OCI-LY7 (cell line): ENCODE measurements at regions not wholly inside any gene's neighbourhood (a gene's known extent, or its start where the extent isn't known, plus 50 kb on each side); places are given as distances from the start of the nearest gene placed in this dataset.

Experiments used
- BruUV-seq: library from RNA; stranded (reverse); fragments of 400-500 nt; replicated peaks from 2 replicates; lab custom pipeline; 2021; lab: Mats Ljungman, UMichigan
- CTCF ChIA-PET: fragments of 300-600 bp; sonication (Branson Sonifier 250); formaldehyde crosslinking; loops from one replicate; lab custom pipeline; 2022; ENCODE audit warnings: antibody characterized with exemption; ENCODE audit not compliant: unreplicated experiment; lab: Charles Lee
- POLR2A ChIA-PET: fragments of 300-600 bp; sonication (Branson Sonifier 250); formaldehyde crosslinking; loops from one replicate; lab custom pipeline; 2022; ENCODE audit warnings: antibody characterized with exemption; lab: Charles Lee
- DNase-seq: peaks from one replicate; pipeline ENCODE4 v3.0.0-alpha.2; 2015; ENCODE audit warnings: low spot score
- H2AFZ ChIP-seq: fragments of 200-600 bp; sonication (generic), shearing (Covaris generic); 2 replicates; pipeline ENCODE4 v1.6.1; 2014; ENCODE audit warnings: mild to moderate bottlenecking, antibody characterized with exemption, low read length, moderate library complexity
- H3K27ac ChIP-seq: fragments of 200-600 bp; sonication (generic); 2 replicates; pipeline ENCODE4 v1.5.1; 2014; ENCODE audit warnings: mixed run types, low read depth, mild to moderate bottlenecking, moderate library complexity, low read length, inconsistent platforms; ENCODE audit not compliant: poor library complexity, severe bottlenecking
- H3K36me3 ChIP-seq: fragments of 200-600 bp; sonication (generic); 2 replicates; pipeline ENCODE4 v1.6.1; 2014; ENCODE audit warnings: mild to moderate bottlenecking, antibody characterized with exemption, low read length, moderate library complexity, mixed read lengths; ENCODE audit not compliant: insufficient read depth
- H3K4me1 ChIP-seq: fragments of 200-600 bp; sonication (generic); 2 replicates; pipeline ENCODE4 v1.5.1; 2014; ENCODE audit warnings: mild to moderate bottlenecking, low read length; ENCODE audit not compliant: insufficient read depth, poor library complexity, severe bottlenecking
- H3K4me2 ChIP-seq: fragments of 200-600 bp; sonication (generic); 2 replicates; pipeline ENCODE4 v1.6.1; 2014; ENCODE audit warnings: mild to moderate bottlenecking, low read length
- H3K4me3 ChIP-seq: fragments of 200-600 bp; sonication (generic); 2 replicates; pipeline ENCODE4 v1.5.1; 2014; ENCODE audit warnings: mild to moderate bottlenecking, low read depth, low read length; ENCODE audit not compliant: poor library complexity, severe bottlenecking
- H3K79me2 ChIP-seq: fragments of 200-600 bp; sonication (generic); 2 replicates; pipeline ENCODE4 v1.6.1; 2016; ENCODE audit warnings: low read depth, mild to moderate bottlenecking, low read length, moderate library complexity, mixed read lengths; ENCODE audit not compliant: insufficient read depth
- H3K9me2 ChIP-seq: fragments of 200-600 bp; sonication (generic); 2 replicates; pipeline ENCODE4 v1.6.1; 2016; ENCODE audit warnings: mild to moderate bottlenecking, low read length, mixed read lengths; ENCODE audit not compliant: insufficient read depth
- H3K9me3 ChIP-seq: fragments of 200-600 bp; sonication (generic); 2 replicates; pipeline ENCODE4 v1.6.1; 2014; ENCODE audit warnings: mild to moderate bottlenecking, mixed run types, low read length, mixed read lengths
- H4K20me1 ChIP-seq: fragments of 200-600 bp; sonication (generic); 2 replicates; pipeline ENCODE4 v1.6.1; 2014; ENCODE audit warnings: mild to moderate bottlenecking, antibody characterized with exemption, low read length, moderate library complexity, mixed read lengths; ENCODE audit not compliant: insufficient read depth
- CTCF ChIP-seq: fragments of 200-600 bp; sonication (generic); conservative IDR thresholded peaks from 2 replicates; pipeline ENCODE4 v1.5.1; 2014; ENCODE audit warnings: mild to moderate bottlenecking, antibody characterized with exemption, low read length, moderate library complexity, mixed read lengths
- EZH2phosphoT487 ChIP-seq: fragments of 200-600 bp; sonication (generic); IDR thresholded peaks from 2 replicates; pipeline ENCODE4 v1.6.1; 2018; ENCODE audit warnings: low read depth, borderline replicate concordance, mild to moderate bottlenecking, mixed run types, antibody characterized with exemption, low read length, moderate library complexity, mixed read lengths
- intact Hi-C: fragments of 100-400 bp; cut with micrococcal nuclease; formaldehyde crosslinking; loops from one replicate; pipeline ENCODE4 v1.10.0; 2022; ENCODE audit not compliant: unreplicated experiment

- no peaks in the 10 kb centered on the region for H3K4me1 ChIP-seq
- intact Hi-C loops: no loop called here
- no peak overlapping the region for H3K4me3 ChIP-seq
- DNase-seq: no peak
- TF ChIP-seq EZH2phosphoT487 (no peak), CTCF (no peak)
- H3K36me3 ChIP-seq: no peaks in the 10 kb centered on the region
- no peaks in the 10 kb centered on the region for H4K20me1 ChIP-seq
- no peaks in the 10 kb centered on the region for H3K79me2 ChIP-seq
- ChIA-PET POLR2A (no interaction called here), CTCF (no interaction called here)
- no peak overlapping the region for H3K27ac ChIP-seq
- no TSS peak for BruUV-seq
- no peaks in the 10 kb centered on the region for H3K9me2 ChIP-seq
- H3K9me3 ChIP-seq: no peaks in the 10 kb centered on the region
- no peak overlapping the region for H3K4me2 ChIP-seq
- no peak overlapping the region for H2AFZ ChIP-seq
Observed at GRCh38 chr4:92074839-92075238, 228.9 kb upstream of the GRID2 start.

DNA sequence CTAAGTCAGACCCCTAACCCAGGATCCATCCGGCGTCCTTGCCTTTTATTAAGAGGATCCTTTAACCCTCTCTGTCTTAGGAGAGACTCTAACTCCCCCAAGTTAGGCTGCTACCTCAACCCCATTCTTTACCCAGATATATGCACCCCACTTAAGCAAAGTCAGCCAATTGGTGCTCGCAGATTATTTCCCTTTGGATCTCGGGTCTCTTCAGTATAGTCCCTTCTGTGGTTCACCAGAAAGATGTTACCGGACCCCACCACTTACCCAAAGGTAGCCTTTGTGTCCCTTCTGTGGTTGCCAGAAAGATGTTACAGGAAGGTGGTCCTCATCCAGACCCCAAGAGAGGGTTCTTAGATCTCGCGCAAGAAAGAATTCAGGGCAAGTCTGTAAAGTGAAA lies 212.9 kb upstream of the GRID2 start:
- no peaks in the 10 kb centered on the region for H3K9me2 ChIP-seq
- POLR2A ChIA-PET: interaction anchor here (0.6 kb wide), 1 partner anchor 33 kb away, joined by 7 read pairs; no protein-coding TSS in a partner anchor
- H3K36me3 ChIP-seq: no peaks in the 10 kb centered on the region
- no peak for DNase-seq
- no peak overlapping the region for H3K27ac ChIP-seq
- H3K9me3 ChIP-seq: no peaks in the 10 kb centered on the region
- CTCF ChIA-PET: no interaction called here
- intact Hi-C loops: no loop called here
- H4K20me1 ChIP-seq: no peaks in the 10 kb centered on the region
- no peak overlapping the region for H3K4me3 ChIP-seq
- no TSS peak for BruUV-seq
- H3K79me2 ChIP-seq: no peaks in the 10 kb centered on the region
- no peak for TF ChIP-seq CTCF
- TF ChIP-seq EZH2phosphoT487: no peak
- H3K4me2 ChIP-seq: 0 out of 2 replicates have a peak overlapping the region, but pooled peaks have one; percentile 26
- H2AFZ ChIP-seq: peak overlapping the region; percentile 78
- H3K4me1 ChIP-seq: no peaks in the 10 kb centered on the region

DNA sequence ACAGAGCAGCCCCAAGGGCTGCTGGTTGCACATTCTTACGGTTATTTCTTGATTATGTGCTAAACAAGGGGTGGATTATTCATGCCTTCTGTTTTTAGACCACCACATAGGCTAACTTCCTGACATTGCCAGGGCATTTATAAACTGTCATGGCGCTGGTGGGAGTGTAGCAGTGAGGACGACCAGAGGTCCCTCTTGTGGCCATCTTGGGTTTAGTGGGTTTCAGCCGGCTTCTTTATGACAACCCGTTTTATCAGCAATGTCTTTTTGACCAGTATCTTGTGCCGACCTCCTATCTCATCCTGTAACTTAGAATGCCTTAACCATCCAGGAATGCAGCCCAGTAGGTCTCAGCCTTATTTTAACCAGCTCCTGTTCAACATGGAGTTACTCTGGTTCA lies 212.4 kb upstream of the GRID2 start:
- POLR2A ChIA-PET: no interaction called here
- no peak overlapping the region for H3K27ac ChIP-seq
- H4K20me1 ChIP-seq: no peaks in the 10 kb centered on the region
- no peaks in the 10 kb centered on the region for H3K79me2 ChIP-seq
- no TSS peak for BruUV-seq
- H3K36me3 ChIP-seq: no peaks in the 10 kb centered on the region
- H3K9me2 ChIP-seq: no peaks in the 10 kb centered on the region
- CTCF ChIA-PET: no interaction called here
- H3K4me3 ChIP-seq: no peak overlapping the region
- TF ChIP-seq EZH2phosphoT487: no peak
- TF ChIP-seq CTCF: peak; percentile 55
- DNase-seq: peak; percentile 5
- H3K4me1 ChIP-seq: no peaks in the 10 kb centered on the region
- H3K4me2 ChIP-seq: 0 out of 2 replicates have a peak overlapping the region, but pooled peaks have one; percentile 26
- peak overlapping the region; percentile 78 for H2AFZ ChIP-seq
- H3K9me3 ChIP-seq: no peaks in the 10 kb centered on the region
- intact Hi-C loops: no loop called here
